GM12872 (cell line): ENCODE measurements at regions not wholly inside any gene's neighbourhood (a gene's known extent, or its start where the extent isn't known, plus 50 kb on each side); places are given as distances from the start of the nearest gene placed in this dataset.

ENCODE experiments used
- CTCF ChIP-seq: IDR thresholded peaks from 3 replicates; pipeline ENCODE4 v1.5.1; 2011; ENCODE audit warnings: low read depth, mild to moderate bottlenecking, low read length, moderate library complexity; ENCODE audit not compliant: insufficient read depth

GRCh38 chr3:35409991-35410390 lies 229.3 kb upstream of the ARPP21 start:
- TF ChIP-seq CTCF, result no peak

GRCh38 chr3:35413483-35413882 lies 225.8 kb upstream of the ARPP21 start:
- no peak for TF ChIP-seq CTCF

GRCh38 chr3:35417080-35417479 lies 222.2 kb upstream of the ARPP21 start:
- TF ChIP-seq CTCF, result no peak

GRCh38 chr3:35422101-35422500 lies 217.2 kb upstream of the ARPP21 start:
- no peak for TF ChIP-seq CTCF

- TF ChIP-seq CTCF, result no peak
Observed at GRCh38 chr3:35422836-35423601, 216.3 kb upstream of the ARPP21 start.

- TF ChIP-seq CTCF, result no peak
Observed at GRCh38 chr3:35426366-35426958, 212.9 kb upstream of the ARPP21 start.

- no peak for TF ChIP-seq CTCF
Observed at GRCh38 chr3:35437381-35437780, 201.9 kb upstream of the ARPP21 start.
